ENCODE measurements at regions not wholly inside any gene's neighbourhood (a gene's known extent, or its start where the extent isn't known, plus 50 kb on each side); places are given as distances from the start of the nearest gene placed in this dataset.

GRCh38 chr15:58329211-58329610 lies 102.6 kb upstream of the LIPC start:
- Mint-ChIP-seq H3K27ac (no peak overlapping the region), H3K9me3 (no peaks in the 10 kb centered on the region), H3K27me3 (peaks cover 1% of the 10 kb centered on the region), H3K4me3 (no peak overlapping the region), H3K36me3 (ENCODE audit: low read depth) (peaks cover 1% of the 10 kb centered on the region), H3K4me1 (ENCODE audit: low read depth) (peaks cover 34% of the 10 kb centered on the region)
- no peak for DNase-seq
- intact Hi-C loops (cut with micrococcal nuclease) = no loop called here
- no peak for TF ChIP-seq CTCF (IDR thresholded peaks at IDR 0.05)
- ChIA-PET POLR2A (no interaction called here), CTCF (interaction anchor here (1.1 to 1.2 kb wide), 2 partner anchors 13 to 16 kb away, joined by 3 to 4 read pairs; no protein-coding TSS in a partner anchor)
- ATAC-seq = no peak

- no peak for TF ChIP-seq CTCF (IDR thresholded peaks at IDR 0.05)
- peaks cover 3% of the 10 kb centered on the region for H3K36me3 Mint-ChIP-seq (ENCODE audit: low read depth)
- H3K4me1 Mint-ChIP-seq (ENCODE audit: low read depth) = peaks cover 36% of the 10 kb centered on the region
- DNase-seq (no peak), ATAC-seq (no peak)
- intact Hi-C loops (cut with micrococcal nuclease) = no loop called here
- CTCF ChIA-PET = interaction anchor here (1.1 to 1.2 kb wide), 2 partner anchors 13 to 17 kb away, joined by 3 to 4 read pairs; no protein-coding TSS in a partner anchor
- peaks cover 4% of the 10 kb centered on the region for H3K9me3 Mint-ChIP-seq
- H3K27ac Mint-ChIP-seq = no peak overlapping the region
- no peak overlapping the region for H3K4me3 Mint-ChIP-seq
- POLR2A ChIA-PET = interaction anchor here (1.0 kb wide), 1 partner anchor 15 kb away, joined by 3 read pairs; no protein-coding TSS in a partner anchor
- H3K27me3 Mint-ChIP-seq = peaks cover 1% of the 10 kb centered on the region
Measured at GRCh38 chr15:58329781-58330671, 101.8 kb upstream of the LIPC start.

GRCh38 chr15:58330741-58331559 lies 100.8 kb upstream of the LIPC start:
- Mint-ChIP-seq H3K4me3 (no peak overlapping the region), H3K9me3 (peaks cover 4% of the 10 kb centered on the region), H3K4me1 (ENCODE audit: low read depth) (peaks cover 36% of the 10 kb centered on the region), H3K27ac (no peak overlapping the region), H3K27me3 (peaks cover 1% of the 10 kb centered on the region), H3K36me3 (ENCODE audit: low read depth) (peaks cover 3% of the 10 kb centered on the region)
- intact Hi-C loops (cut with micrococcal nuclease) = no loop called here
- ChIA-PET CTCF (interaction anchor here (1.3 to 1.5 kb wide), 2 partner anchors 33 to 103 kb away, joined by 3 to 4 read pairs; no protein-coding TSS in a partner anchor), POLR2A (interaction anchor here (0.6 to 1.5 kb wide), 5 partner anchors 10 to 229 kb away, joined by 3 to 6 read pairs (median 3); no protein-coding TSS in a partner anchor)
- DNase-seq (no peak), ATAC-seq (no peak)
- TF ChIP-seq CTCF (IDR thresholded peaks at IDR 0.05) = no peak

- Mint-ChIP-seq H3K27me3 (peaks cover 1% of the 10 kb centered on the region), H3K4me3 (no peak overlapping the region), H3K9me3 (peaks cover 4% of the 10 kb centered on the region), H3K27ac (peak overlapping the region; percentile 95), H3K36me3 (ENCODE audit: low read depth) (peaks cover 3% of the 10 kb centered on the region), H3K4me1 (ENCODE audit: low read depth) (peaks cover 36% of the 10 kb centered on the region)
- POLR2A ChIA-PET = interaction anchor here (1.1 to 1.5 kb wide), 7 partner anchors 10 to 186 kb away, joined by 3 to 6 read pairs (median 3); no protein-coding TSS in a partner anchor
- no peak for TF ChIP-seq CTCF (IDR thresholded peaks at IDR 0.05)
- CTCF ChIA-PET = interaction anchor here (1.3 to 1.5 kb wide), 3 partner anchors 34 to 104 kb away, joined by 3 to 4 read pairs (median 4); no protein-coding TSS in a partner anchor
- DNase-seq = no peak
- no peak for ATAC-seq
- intact Hi-C loops (cut with micrococcal nuclease) = no loop called here
Measured at GRCh38 chr15:58331560-58331912, 100.3 kb upstream of the LIPC start.
